NB4 (cell line): ENCODE measurements at regions not wholly inside any gene's neighbourhood (a gene's known extent, or its start where the extent isn't known, plus 50 kb on each side); places are given as distances from the start of the nearest gene placed in this dataset.

Experiments used
- CTCF ChIP-seq: IDR thresholded peaks from one replicate; pipeline ENCODE4 v1.5.1; 2012; ENCODE audit warnings: low read depth, low read length
- MAX ChIP-seq: IDR thresholded peaks from 2 replicates; pipeline ENCODE4 v1.6.1; 2011; ENCODE audit warnings: low read depth, low read length
- MYC ChIP-seq: IDR thresholded peaks from 2 replicates; pipeline ENCODE4 v1.6.1; 2011; ENCODE audit warnings: low read depth, low read length
- POLR2A ChIP-seq: IDR thresholded peaks from 2 replicates; pipeline ENCODE4 v1.6.1; 2011; ENCODE audit warnings: mild to moderate bottlenecking; ENCODE audit not compliant: insufficient read length; ENCODE audit errors: extremely low read depth

GRCh38 chr2:195594248-195594647, 62.8 kb upstream of the SLC39A10 start:
- TF ChIP-seq CTCF (no peak), MYC (no peak), POLR2A (no peak), MAX (no peak)
